ENCODE measurements at regions not wholly inside any gene's neighbourhood (a gene's known extent, or its start where the extent isn't known, plus 50 kb on each side); places are given as distances from the start of the nearest gene placed in this dataset.

DNA sequence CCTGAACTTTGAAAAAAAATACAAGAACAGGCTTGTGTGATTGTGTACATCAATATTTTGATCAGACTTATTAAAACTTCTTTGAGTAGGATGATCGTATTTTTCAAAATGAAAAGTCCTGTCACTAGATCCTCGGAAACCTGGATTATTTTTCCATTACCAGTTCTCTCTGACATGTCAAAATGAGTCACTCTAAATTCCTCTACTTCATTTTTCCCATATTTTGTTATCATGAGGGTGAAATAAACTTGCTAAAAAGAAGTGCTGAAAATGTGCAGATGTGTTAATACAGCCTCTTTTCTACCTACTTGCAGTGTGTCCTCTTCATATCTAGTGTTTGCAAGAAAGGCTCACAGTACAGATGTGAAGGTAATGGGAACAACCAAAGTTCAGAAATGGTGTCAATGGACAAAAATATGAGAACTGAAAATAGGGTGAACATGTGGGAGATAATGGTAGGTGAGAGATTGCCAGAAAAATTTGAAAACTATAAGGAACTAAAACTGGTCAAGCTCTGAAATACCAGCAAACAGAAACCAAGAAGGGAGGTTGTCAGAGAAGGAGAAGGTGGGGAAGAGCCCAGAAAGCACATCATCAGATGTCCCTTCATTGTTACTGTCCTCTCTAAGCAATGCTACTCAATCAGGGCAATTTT is 108.2 kb downstream of the EOMES start (continued):
- TF ChIP-seq, protein P1, sequence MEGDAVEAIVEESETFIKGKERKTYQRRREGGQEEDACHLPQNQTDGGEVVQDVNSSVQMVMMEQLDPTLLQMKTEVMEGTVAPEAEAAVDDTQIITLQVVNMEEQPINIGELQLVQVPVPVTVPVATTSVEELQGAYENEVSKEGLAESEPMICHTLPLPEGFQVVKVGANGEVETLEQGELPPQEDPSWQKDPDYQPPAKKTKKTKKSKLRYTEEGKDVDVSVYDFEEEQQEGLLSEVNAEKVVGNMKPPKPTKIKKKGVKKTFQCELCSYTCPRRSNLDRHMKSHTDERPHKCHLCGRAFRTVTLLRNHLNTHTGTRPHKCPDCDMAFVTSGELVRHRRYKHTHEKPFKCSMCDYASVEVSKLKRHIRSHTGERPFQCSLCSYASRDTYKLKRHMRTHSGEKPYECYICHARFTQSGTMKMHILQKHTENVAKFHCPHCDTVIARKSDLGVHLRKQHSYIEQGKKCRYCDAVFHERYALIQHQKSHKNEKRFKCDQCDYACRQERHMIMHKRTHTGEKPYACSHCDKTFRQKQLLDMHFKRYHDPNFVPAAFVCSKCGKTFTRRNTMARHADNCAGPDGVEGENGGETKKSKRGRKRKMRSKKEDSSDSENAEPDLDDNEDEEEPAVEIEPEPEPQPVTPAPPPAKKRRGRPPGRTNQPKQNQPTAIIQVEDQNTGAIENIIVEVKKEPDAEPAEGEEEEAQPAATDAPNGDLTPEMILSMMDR (conservative IDR thresholded peaks at IDR 0.05; ENCODE audit: low read depth in 2 of 2) = no peak
- no peak for TF ChIP-seq ZNF114 (CRISPR knock-in tag; IDR thresholded peaks at IDR 0.05)
- no peak for TF ChIP-seq CREB1 (CRISPR knock-in tag; IDR thresholded peaks at IDR 0.05; ENCODE audit: low read depth)
- TF ChIP-seq STAT1 (IDR thresholded peaks at IDR 0.05; ENCODE audit: unreplicated experiment) = no peak
- no peak for TF ChIP-seq EZH2phosphoT487 (IDR thresholded peaks at IDR 0.05; ENCODE audit: unreplicated experiment)
- TF ChIP-seq, protein P2, sequence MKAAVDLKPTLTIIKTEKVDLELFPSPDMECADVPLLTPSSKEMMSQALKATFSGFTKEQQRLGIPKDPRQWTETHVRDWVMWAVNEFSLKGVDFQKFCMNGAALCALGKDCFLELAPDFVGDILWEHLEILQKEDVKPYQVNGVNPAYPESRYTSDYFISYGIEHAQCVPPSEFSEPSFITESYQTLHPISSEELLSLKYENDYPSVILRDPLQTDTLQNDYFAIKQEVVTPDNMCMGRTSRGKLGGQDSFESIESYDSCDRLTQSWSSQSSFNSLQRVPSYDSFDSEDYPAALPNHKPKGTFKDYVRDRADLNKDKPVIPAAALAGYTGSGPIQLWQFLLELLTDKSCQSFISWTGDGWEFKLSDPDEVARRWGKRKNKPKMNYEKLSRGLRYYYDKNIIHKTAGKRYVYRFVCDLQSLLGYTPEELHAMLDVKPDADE (IDR thresholded peaks at IDR 0.05) = no peak
- TF ChIP-seq JUNB (IDR thresholded peaks at IDR 0.05; ENCODE audit: unreplicated experiment) = no peak
- TF ChIP-seq NANOG (IDR thresholded peaks at IDR 0.05; ENCODE audit: borderline replicate concordance) = no peak

DNA sequence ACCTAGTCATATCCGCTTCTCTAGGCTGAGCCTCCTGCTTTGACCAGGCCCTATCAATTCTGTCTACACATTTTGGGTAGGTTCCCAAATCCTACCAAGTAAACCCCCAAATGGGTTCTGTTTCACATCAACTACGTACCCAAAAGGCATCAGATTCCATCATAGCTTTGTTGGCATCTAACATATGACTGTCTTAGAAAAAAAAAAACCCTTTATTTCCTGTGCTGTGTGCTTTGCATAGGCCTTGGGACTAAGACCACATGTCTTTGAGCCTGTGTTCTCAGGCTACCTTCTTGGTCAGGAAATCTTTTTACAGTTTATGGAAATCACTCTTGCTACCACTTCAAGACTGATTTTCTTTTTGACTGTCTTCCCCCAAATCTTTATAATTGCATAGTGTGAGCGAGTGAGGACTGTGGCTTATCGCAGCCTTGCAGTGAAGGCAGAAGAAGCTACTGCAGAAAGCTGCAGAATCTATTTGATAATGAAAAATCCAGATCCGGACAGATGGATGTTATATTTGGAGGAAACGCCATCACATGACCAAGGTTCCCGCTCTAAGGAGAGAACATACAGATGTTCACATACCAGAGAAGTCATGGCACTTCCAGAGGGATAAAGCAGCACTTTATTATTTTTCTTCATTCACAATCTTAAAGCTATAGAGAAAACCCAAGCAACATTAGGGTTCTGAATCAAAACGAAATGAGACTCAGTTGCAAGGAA is 111.2 kb downstream of the EOMES start:
- H3F3A ChIP-seq (replicated peaks; ENCODE audit: low read depth) = no peaks in the 10 kb centered on the region
- no peaks in the 10 kb centered on the region for H3K4me1 ChIP-seq (ENCODE audit: insufficient read depth)
- no peak overlapping the region for H2AFZ ChIP-seq
- Mint-ChIP-seq H3K27me3 (ENCODE audit: insufficient read depth, low read depth, poor library complexity) (peaks cover 4% of the 10 kb centered on the region), H3K36me3 (ENCODE audit: low read depth) (peaks cover 23% of the 10 kb centered on the region), H3K27ac (no peak overlapping the region), H3K4me1 (peaks cover 6% of the 10 kb centered on the region; the same call in 1 of the 3 replicates), H3K9me3 (peaks cover 37% of the 10 kb centered on the region), H3K4me3 (no peak overlapping the region)
- H3K4me3 ChIP-seq = no peak overlapping the region
- H3K27me3 ChIP-seq (ENCODE audit: insufficient read depth) = no peaks in the 10 kb centered on the region
- no peaks in the 10 kb centered on the region for H4K20me1 ChIP-seq (replicated peaks; ENCODE audit: insufficient read depth)
- H3K4me2 ChIP-seq = no peak overlapping the region
- H3K79me2 ChIP-seq (replicated peaks; ENCODE audit: insufficient read depth) = no peaks in the 10 kb centered on the region
- H3K9me2 ChIP-seq (ENCODE audit: insufficient read depth) = peaks cover 3% of the 10 kb centered on the region; the same call in 1 of the 2 replicates
- 0 out of 2 replicates have a peak, but pooled peaks cover 3% of the 10 kb centered on the region for H3K36me3 ChIP-seq (ENCODE audit: insufficient read depth)
- ATAC-seq = no peak
- DNase-seq (ENCODE audit: low spot score) = no peak
- no peak overlapping the region for H3K27ac ChIP-seq (ENCODE audit: low read depth)
- TF ChIP-seq ZNF331 (CRISPR knock-in tag; IDR thresholded peaks at IDR 0.05; ENCODE audit: low read depth) = no peak
- no peak for TF ChIP-seq NANOG (IDR thresholded peaks at IDR 0.05; ENCODE audit: borderline replicate concordance)
- TF ChIP-seq, protein P3, sequence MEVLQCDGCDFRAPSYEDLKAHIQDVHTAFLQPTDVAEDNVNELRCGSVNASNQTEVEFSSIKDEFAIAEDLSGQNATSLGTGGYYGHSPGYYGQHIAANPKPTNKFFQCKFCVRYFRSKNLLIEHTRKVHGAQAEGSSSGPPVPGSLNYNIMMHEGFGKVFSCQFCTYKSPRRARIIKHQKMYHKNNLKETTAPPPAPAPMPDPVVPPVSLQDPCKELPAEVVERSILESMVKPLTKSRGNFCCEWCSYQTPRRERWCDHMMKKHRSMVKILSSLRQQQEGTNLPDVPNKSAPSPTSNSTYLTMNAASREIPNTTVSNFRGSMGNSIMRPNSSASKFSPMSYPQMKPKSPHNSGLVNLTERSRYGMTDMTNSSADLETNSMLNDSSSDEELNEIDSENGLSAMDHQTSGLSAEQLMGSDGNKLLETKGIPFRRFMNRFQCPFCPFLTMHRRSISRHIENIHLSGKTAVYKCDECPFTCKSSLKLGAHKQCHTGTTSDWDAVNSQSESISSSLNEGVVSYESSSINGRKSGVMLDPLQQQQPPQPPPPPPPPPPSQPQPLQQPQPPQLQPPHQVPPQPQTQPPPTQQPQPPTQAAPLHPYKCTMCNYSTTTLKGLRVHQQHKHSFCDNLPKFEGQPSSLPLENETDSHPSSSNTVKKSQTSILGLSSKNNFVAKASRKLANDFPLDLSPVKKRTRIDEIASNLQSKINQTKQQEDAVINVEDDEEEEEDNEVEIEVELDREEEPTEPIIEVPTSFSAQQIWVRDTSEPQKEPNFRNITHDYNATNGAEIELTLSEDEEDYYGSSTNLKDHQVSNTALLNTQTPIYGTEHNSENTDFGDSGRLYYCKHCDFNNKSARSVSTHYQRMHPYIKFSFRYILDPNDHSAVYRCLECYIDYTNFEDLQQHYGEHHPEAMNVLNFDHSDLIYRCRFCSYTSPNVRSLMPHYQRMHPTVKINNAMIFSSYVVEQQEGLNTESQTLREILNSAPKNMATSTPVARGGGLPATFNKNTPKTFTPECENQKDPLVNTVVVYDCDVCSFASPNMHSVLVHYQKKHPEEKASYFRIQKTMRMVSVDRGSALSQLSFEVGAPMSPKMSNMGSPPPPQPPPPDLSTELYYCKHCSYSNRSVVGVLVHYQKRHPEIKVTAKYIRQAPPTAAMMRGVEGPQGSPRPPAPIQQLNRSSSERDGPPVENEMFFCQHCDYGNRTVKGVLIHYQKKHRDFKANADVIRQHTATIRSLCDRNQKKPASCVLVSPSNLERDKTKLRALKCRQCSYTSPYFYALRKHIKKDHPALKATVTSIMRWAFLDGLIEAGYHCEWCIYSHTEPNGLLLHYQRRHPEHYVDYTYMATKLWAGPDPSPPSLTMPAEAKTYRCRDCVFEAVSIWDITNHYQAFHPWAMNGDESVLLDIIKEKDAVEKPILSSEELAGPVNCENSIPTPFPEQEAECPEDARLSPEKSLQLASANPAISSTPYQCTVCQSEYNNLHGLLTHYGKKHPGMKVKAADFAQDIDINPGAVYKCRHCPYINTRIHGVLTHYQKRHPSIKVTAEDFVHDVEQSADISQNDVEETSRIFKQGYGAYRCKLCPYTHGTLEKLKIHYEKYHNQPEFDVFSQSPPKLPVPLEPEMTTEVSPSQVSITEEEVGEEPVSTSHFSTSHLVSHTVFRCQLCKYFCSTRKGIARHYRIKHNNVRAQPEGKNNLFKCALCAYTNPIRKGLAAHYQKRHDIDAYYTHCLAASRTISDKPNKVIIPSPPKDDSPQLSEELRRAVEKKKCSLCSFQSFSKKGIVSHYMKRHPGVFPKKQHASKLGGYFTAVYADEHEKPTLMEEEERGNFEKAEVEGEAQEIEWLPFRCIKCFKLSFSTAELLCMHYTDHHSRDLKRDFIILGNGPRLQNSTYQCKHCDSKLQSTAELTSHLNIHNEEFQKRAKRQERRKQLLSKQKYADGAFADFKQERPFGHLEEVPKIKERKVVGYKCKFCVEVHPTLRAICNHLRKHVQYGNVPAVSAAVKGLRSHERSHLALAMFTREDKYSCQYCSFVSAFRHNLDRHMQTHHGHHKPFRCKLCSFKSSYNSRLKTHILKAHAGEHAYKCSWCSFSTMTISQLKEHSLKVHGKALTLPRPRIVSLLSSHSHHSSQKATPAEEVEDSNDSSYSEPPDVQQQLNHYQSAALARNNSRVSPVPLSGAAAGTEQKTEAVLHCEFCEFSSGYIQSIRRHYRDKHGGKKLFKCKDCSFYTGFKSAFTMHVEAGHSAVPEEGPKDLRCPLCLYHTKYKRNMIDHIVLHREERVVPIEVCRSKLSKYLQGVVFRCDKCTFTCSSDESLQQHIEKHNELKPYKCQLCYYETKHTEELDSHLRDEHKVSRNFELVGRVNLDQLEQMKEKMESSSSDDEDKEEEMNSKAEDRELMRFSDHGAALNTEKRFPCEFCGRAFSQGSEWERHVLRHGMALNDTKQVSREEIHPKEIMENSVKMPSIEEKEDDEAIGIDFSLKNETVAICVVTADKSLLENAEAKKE (CRISPR knock-in tag; IDR thresholded peaks at IDR 0.05) = no peak
- no peak for TF ChIP-seq EZH2 (IDR thresholded peaks at IDR 0.05; ENCODE audit: low read depth, unreplicated experiment)
- TF ChIP-seq, protein P2 (IDR thresholded peaks at IDR 0.05) = no peak

Measured in GM23338 (cell line).